Epidermal melanocyte (primary cell): ENCODE measurements at regions not wholly inside any gene's neighbourhood (a gene's known extent, or its start where the extent isn't known, plus 50 kb on each side); places are given as distances from the start of the nearest gene placed in this dataset.
"Not testable (repeated sequence)": the region's sequence is repeated elsewhere in the genome, so short reads cannot be mapped to it uniquely, and the experiment has no call there.

ENCODE experiments used
- DNase-seq: peaks from one replicate; pipeline ENCODE4 v3.0.0; 2011; ENCODE audit warnings: low spot score; ENCODE audit not compliant: insufficient read length

GRCh38 chr5:110224050-110224449 is 502.4 kb downstream of the TMEM232 start:
- no peak for DNase-seq

DNA sequence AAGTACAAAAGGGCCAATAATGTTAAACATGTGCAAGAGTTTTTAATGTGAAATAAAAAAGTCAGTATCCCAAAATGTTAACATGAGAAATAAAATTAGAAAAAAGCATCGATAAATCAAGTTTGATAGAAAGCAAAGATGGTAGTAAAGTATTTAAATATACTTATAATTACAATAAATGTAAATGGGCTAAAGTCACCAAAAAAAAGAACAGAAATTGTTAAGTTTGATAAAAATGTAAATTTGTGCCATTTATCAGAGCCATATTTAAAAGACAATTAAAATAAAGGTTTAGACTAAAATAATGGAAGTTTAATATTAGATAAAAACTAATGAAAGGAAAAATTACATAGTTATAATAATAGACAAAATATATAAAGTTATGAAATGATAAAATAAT is 500.5 kb downstream of the TMEM232 start:
- DNase-seq: no peak

DNA sequence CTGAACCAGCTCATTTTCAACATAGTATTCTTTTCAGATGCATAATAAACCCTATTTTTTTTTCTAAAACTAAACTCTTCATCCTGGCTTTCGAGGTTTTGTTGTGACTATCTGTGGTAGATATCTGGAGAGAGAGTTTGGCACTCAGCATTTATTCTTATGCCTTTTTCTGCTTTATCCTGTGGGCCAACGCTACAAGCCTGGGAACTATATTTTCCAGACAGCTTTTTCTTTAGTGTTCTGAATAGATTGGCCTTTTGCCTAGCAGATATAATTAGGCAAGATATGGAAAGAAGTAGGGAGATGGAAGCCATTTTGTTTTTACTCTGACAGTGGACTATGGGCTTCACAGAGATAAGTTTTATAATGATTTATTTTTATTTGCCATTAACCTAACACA is 486.7 kb downstream of the TMEM232 start:
- no peak for DNase-seq

DNA sequence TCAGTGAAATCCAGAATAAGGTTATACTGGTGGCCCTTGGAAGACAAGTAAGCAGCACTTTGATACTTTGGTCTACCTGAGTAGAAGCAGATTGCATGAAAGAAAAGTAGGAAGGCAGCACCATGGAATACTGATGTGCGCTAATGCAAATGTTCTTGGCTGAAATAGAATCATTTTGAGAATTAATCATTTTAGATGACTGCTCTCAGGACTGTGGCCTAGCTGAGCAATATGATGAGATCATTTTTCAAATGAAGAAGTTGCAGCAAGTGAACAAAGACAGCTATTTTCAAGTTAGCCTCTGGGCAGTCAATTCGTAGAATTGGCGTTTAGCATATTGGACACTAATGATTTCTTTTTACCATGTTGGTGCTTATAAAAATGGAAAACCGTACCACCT is 483.5 kb downstream of the TMEM232 start:
- no peak for DNase-seq

- DNase-seq: no peak
Observed at GRCh38 chr5:110248921-110249320, 477.6 kb downstream of the TMEM232 start.

DNA sequence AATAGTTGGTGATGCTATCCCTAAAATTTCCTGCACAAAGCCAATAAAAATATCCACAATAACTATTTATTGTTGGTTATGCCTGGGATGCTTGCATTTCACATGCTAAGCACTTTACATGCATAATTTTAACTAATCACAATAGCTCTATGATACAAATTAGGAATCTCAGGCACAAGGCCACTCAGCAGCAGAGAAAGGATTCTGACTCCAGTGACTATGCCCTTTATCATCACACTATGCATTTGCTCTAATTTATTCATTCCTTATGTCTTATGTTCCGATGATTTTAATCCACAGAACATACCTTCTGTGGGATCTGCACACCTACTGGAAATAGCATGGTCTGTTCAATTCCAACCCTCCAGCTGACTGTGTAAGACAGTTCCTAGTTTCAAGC is 476.1 kb downstream of the TMEM232 start:
- no peak for DNase-seq

GRCh38 chr5:110250755-110251154 is 475.7 kb downstream of the TMEM232 start:
- DNase-seq: no peak

DNA sequence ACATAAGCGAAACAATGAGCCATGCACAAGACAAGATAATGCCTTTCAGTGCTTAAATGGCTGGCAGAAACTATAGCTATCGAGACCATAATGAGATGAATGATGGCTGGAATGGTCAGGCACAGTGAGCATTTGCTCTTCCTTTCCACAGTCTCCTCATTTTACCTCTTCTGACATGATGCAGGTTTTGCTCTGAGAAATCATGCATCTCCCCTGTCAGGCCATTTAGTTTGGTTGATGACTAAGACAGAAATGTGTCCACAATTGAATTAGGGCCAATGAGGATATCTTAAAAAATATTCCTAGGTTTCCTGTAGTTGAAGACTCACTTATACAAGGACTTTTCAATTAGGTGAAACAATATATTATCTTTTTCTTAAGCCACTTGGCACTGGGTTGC is 475.1 kb downstream of the TMEM232 start:
- DNase-seq: no peak

- no peak for DNase-seq
Observed at GRCh38 chr5:110255194-110255593, 471.3 kb downstream of the TMEM232 start.

GRCh38 chr5:110256298-110256697 is 470.2 kb downstream of the TMEM232 start:
- no peak for DNase-seq

GRCh38 chr5:110257971-110258370 is 468.5 kb downstream of the TMEM232 start:
- DNase-seq: no peak

DNA sequence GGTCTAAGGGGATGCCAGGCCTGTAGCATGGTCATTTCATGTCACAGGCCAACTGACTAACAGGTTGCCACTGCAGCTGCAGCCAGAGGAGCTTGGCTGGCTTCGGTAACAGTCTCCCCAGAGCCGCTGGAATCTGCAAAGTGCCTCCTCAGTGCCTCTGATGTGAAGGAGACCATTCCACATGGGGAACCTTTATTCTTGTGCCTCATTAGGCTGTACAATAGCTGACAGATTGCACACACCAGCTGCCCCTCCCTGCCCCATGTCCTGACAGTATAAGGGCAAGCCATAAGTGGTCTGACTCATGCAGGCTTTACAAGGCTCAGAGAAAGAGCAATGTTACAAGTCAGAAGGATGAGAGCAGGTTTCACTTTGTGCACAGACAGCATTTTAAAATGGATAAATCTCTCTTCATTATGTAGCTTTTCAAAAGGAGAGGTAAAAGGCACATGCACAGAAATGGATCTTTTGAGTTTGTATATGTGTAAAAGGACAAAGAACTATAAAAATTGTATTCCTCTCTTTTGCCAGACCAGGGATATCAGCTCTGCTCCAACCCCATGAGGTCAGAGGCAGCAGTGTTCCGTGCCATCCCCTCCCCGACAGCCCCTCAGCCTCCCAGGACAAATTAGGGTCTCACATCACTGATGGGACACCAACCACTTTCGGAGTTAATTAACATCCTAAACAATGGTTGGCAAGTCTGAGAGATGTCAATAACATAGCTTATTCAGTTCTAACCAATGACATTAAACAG is 467.8 kb downstream of the TMEM232 start:
- no peak for DNase-seq

DNA sequence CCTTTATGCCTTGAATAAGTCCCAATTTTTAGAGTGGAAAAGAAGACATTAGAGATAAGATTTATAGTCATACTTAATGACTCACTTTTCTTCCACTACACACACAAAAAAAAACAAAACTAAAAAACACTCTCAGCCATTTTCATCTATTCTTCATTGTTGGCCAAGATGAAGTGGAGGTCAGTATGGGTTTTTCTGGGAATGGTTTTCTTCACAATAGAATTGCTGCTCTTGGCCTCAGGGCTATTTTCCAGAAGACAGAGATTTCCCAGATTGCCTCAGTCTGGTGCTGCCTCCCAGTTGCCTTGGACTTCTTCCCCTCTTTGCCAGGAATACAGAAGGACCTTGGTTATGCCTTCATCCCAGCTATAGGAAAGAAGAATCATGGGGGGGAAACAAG is 463.7 kb downstream of the TMEM232 start:
- DNase-seq: no peak

DNA sequence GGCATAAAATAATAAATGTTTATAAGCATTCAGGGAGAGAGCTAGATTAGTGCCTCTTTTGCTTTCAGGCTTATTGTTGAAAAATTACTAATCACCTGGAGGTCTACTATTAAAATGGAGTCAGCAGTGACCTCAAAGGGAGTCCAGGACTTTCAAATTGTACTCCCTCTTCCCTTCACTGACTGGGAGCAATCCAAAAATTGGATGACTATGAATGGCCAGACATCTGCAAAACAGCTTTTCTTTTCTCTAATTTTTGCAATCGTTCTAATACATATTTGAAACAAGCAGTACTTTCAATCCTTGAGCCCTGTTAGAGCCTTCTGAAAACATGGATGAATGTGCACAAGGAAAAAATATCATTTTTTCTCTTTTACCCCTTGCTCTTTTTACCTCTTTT is 461.8 kb downstream of the TMEM232 start:
- DNase-seq: no peak

DNA sequence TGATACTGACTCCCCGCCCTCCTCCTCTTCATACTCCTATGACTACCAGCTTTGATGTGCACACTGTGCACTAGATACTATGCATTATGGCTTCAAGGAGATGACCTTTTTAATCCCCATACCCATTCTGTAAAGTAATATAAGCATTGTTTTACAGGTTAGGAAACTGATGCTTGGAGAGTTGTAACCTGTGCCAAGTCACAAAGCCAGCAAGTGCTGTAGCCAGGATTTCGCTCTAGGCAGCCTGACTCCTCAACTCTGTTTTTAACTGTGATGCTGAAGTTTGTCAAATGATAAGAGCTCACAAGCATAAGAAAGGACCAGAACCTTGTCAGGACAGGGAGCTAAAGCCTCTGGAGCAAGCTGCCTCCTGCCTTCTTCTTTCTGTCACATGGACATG is 461.3 kb downstream of the TMEM232 start:
- no peak for DNase-seq

DNA sequence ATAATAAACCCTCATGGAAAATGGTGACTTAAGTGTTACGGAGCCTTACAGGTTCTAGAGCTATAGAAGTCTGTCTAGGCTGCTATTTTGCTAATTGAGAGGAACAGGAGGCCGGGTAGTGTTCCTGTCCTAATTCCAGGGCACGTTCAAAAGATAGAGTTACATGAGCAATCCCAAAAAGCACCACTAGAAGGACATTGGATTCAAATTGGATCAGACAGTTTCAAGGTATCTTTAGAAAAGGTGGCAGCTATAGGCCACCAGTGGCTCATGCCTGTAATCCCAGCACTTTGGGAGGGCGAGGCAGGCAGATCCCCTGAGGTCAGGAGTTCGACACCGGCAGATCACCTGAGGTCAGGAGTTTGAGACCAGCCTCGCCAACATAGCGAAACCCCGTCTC is 458.8 kb downstream of the TMEM232 start:
- DNase-seq: no peak

- no peak for DNase-seq
Observed at GRCh38 chr5:110268283-110268682, 458.2 kb downstream of the TMEM232 start.

- DNase-seq: no peak
Observed at GRCh38 chr5:110268985-110269384, 457.5 kb downstream of the TMEM232 start.

- DNase-seq: no peak
Observed at GRCh38 chr5:110269478-110270142, 456.9 kb downstream of the TMEM232 start.

GRCh38 chr5:110275878-110276277 is 450.6 kb downstream of the TMEM232 start:
- no peak for DNase-seq

DNA sequence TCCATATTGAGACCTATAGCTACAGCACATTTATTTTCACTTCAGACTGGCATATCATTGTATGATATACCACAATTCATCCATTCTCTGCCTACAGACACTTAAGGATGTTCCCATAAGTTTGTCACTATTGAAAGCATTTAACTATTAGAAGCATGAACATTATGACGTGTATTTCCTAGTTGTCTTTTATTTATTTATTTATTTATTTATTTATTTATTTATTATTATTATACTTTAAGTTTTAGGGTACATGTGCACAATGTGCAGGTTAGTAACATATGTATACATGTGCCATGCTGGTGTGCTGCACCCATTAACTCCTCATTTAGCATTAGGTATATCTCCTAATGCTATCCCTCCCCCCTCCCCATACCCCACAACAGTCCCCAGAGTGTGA is 448.0 kb downstream of the TMEM232 start:
- DNase-seq: not testable (repeated sequence)

GRCh38 chr5:110284121-110284520 is 442.4 kb downstream of the TMEM232 start:
- DNase-seq: not testable (repeated sequence)
